Ishikawa (cell line): ENCODE measurements at regions not wholly inside any gene's neighbourhood (a gene's known extent, or its start where the extent isn't known, plus 50 kb on each side); places are given as distances from the start of the nearest gene placed in this dataset.

Experiments used
- CEBPB ChIP-seq: IDR thresholded peaks from 2 replicates; pipeline ENCODE4 v1.6.1; 2012
- CREB1 ChIP-seq: IDR thresholded peaks from 2 replicates; pipeline ENCODE4 v1.6.1; 2012; ENCODE audit warnings: low read depth
- EGR1 ChIP-seq: IDR thresholded peaks from 2 replicates; pipeline ENCODE4 v1.6.1; 2012
- EP300 ChIP-seq: IDR thresholded peaks from 2 replicates; pipeline ENCODE4 v1.6.1; 2012; ENCODE audit warnings: borderline replicate concordance
- FOXM1 ChIP-seq: IDR thresholded peaks from 2 replicates; pipeline ENCODE4 v1.6.1; 2012; ENCODE audit warnings: low read depth, borderline replicate concordance
- NFIC ChIP-seq: IDR thresholded peaks from 2 replicates; pipeline ENCODE4 v1.6.1; 2012
- RAD21 ChIP-seq: IDR thresholded peaks from 2 replicates; pipeline ENCODE4 v1.6.1; 2012; ENCODE audit warnings: low read depth
- TAF1 ChIP-seq: IDR thresholded peaks from 2 replicates; pipeline ENCODE4 v1.6.1; 2012; ENCODE audit warnings: low read depth, mild to moderate bottlenecking
- TCF12 ChIP-seq: IDR thresholded peaks from 2 replicates; pipeline ENCODE4 v1.6.1; 2012; ENCODE audit warnings: low read depth
- TEAD4 ChIP-seq: IDR thresholded peaks from 2 replicates; pipeline ENCODE4 v1.6.1; 2012
- YY1 ChIP-seq: IDR thresholded peaks from 2 replicates; pipeline ENCODE4 v1.6.1; 2012; ENCODE audit warnings: low read depth
- ZBTB7A ChIP-seq: IDR thresholded peaks from 2 replicates; pipeline ENCODE4 v1.6.1; 2012; ENCODE audit warnings: low read depth
- TF ChIP-seq, protein P1 (sequence below): IDR thresholded peaks from 2 replicates; pipeline ENCODE4 v1.6.1; 2012
- TF ChIP-seq, protein P2 (sequence below): IDR thresholded peaks from 2 replicates; pipeline ENCODE4 v1.6.1; 2012; ENCODE audit warnings: low read depth, mild to moderate bottlenecking
- TF ChIP-seq, protein P3 (sequence below): IDR thresholded peaks from 2 replicates; pipeline ENCODE4 v1.6.1; 2012

DNA sequence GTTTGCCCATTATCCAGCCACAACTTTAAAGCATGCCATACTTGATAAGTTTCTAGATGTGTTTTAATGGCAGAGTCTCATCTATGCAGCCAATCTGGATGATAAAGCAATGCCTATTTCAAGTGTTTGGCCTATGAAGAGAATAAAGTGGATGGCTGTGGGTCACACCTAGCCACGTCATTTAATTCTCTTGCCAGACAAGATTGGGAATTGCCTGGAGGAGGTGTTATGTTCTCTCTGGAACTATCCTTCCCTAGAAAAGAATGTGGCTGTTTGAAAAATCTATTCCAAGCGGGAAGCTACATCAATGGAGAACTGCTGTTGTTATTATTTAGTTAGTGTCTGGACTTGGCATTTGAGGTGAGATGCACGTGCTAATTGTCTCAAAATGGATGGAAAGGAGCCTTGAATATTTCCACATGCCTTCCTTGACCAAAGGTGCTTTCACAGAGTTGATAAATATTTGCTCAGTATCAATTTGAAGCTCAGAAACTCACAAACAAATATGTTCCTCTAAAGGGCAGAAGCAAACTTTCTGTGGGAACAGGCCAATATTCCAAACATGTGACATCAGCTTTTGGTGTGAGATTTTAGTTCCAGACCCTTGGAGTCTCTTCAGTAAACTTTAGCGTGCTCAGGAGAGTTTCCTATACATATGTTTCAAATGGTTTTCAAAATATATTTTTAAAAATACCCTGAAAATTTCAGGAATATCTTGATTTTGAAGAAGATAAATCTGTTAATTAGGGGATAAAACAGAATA, 510.6 kb upstream of the SGO1 start:
- TF ChIP-seq TAF1 (no peak), NFIC (no peak), TEAD4 (no peak), EGR1 (no peak), CREB1 (no peak), CEBPB (no peak), FOXM1 (no peak), ZBTB7A (no peak), YY1 (no peak), RAD21 (no peak), TCF12 (no peak), EP300 (no peak)
- TF ChIP-seq, protein P1, sequence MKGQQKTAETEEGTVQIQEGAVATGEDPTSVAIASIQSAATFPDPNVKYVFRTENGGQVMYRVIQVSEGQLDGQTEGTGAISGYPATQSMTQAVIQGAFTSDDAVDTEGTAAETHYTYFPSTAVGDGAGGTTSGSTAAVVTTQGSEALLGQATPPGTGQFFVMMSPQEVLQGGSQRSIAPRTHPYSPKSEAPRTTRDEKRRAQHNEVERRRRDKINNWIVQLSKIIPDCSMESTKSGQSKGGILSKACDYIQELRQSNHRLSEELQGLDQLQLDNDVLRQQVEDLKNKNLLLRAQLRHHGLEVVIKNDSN = no peak
- TF ChIP-seq, protein P2, sequence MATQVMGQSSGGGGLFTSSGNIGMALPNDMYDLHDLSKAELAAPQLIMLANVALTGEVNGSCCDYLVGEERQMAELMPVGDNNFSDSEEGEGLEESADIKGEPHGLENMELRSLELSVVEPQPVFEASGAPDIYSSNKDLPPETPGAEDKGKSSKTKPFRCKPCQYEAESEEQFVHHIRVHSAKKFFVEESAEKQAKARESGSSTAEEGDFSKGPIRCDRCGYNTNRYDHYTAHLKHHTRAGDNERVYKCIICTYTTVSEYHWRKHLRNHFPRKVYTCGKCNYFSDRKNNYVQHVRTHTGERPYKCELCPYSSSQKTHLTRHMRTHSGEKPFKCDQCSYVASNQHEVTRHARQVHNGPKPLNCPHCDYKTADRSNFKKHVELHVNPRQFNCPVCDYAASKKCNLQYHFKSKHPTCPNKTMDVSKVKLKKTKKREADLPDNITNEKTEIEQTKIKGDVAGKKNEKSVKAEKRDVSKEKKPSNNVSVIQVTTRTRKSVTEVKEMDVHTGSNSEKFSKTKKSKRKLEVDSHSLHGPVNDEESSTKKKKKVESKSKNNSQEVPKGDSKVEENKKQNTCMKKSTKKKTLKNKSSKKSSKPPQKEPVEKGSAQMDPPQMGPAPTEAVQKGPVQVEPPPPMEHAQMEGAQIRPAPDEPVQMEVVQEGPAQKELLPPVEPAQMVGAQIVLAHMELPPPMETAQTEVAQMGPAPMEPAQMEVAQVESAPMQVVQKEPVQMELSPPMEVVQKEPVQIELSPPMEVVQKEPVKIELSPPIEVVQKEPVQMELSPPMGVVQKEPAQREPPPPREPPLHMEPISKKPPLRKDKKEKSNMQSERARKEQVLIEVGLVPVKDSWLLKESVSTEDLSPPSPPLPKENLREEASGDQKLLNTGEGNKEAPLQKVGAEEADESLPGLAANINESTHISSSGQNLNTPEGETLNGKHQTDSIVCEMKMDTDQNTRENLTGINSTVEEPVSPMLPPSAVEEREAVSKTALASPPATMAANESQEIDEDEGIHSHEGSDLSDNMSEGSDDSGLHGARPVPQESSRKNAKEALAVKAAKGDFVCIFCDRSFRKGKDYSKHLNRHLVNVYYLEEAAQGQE = no peak
- TF ChIP-seq, protein P3, sequence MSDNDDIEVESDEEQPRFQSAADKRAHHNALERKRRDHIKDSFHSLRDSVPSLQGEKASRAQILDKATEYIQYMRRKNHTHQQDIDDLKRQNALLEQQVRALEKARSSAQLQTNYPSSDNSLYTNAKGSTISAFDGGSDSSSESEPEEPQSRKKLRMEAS = no peak

DNA sequence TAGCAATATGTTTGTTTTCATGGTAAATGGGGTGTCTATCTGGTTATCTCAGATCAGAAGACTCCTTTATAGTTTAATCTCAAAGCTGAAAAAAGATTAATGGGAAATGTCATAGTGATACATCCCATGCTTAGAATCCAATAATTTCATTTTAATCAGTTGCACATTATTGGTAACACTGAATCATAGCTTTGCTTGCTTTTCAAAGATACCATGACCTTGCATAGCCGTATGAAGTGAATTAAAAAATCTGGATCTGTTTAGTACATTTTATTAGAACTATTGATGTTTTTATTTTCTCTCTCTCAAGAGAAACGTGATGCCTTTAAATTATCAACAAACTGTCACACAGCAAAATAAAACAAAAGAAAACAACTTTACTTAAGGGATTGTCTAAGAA, 506.7 kb upstream of the SGO1 start:
- TF ChIP-seq, protein P3 = no peak
- TF ChIP-seq ZBTB7A (no peak), EGR1 (no peak), RAD21 (no peak), EP300 (no peak)

DNA sequence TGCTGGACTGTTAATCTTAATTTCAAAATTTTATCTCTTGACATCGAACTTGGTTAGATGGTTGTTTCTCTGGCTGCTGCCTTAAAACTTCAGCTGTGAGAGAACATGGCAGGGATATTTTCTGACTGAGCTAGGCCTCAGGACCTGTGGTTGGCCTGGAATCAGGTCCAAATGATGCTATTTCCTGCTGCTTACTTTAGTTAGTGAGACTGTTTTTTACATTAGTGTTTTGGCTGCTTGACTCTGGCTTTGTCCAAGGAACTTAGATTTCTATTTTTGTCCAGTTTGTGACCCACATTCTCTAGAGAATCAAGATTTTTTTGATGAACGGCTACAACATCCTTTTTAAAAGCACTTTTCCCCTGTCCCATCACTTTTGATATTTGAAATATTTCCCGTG, 497.9 kb upstream of the SGO1 start:
- no peak for TF ChIP-seq TCF12
- TF ChIP-seq, protein P2 = no peak
- TF ChIP-seq EP300 = no peak
- TF ChIP-seq RAD21 = no peak
- TF ChIP-seq TEAD4 = no peak
- TF ChIP-seq, protein P3 = no peak
- TF ChIP-seq CREB1 = no peak
- no peak for TF ChIP-seq CEBPB
- TF ChIP-seq NFIC = no peak
- TF ChIP-seq, protein P1 = no peak
- no peak for TF ChIP-seq TAF1
- TF ChIP-seq ZBTB7A = no peak
- TF ChIP-seq FOXM1 = no peak
- no peak for TF ChIP-seq EGR1
- TF ChIP-seq YY1 = no peak

DNA sequence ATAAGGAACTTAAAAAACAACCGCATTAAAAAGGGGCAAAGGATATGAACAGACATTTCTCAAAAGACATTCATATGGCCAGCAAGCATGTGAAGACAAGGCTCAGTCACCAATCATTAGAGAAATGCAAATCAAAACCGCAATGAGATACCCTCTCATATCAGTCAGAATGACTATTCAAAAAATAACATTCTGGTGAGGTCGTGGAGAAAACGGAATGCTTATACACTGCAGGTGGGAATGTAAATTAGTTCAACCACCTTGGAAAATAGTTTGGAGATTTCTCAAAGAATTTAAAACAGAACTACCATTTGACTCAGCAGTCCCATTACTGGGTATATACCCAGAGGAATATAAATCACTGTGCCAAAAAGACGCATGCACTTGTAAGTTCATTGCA, 496.6 kb upstream of the SGO1 start:
- TF ChIP-seq, protein P2 = no peak
- TF ChIP-seq CREB1 (no peak), CEBPB (no peak), ZBTB7A (no peak), NFIC (no peak), YY1 (no peak), EP300 (no peak), RAD21 (no peak), TCF12 (no peak), FOXM1 (no peak), EGR1 (no peak), TAF1 (no peak), TEAD4 (no peak)
- TF ChIP-seq, protein P3 = no peak
- TF ChIP-seq, protein P1 = no peak
